Astrocyte of the spinal cord (primary cell): ENCODE measurements at regions not wholly inside any gene's neighbourhood (a gene's known extent, or its start where the extent isn't known, plus 50 kb on each side); places are given as distances from the start of the nearest gene placed in this dataset.

Experiments
- DNase-seq: peaks from one replicate; pipeline ENCODE4 v3.0.0; 2011; ENCODE audit warnings: low read depth, low spot score
- H3K4me3 ChIP-seq: 2 replicates; pipeline ENCODE4 v1.5.1; 2011; ENCODE audit warnings: low read depth, mild to moderate bottlenecking, low read length, moderate library complexity
- CTCF ChIP-seq: IDR thresholded peaks from 2 replicates; pipeline ENCODE4 v1.5.1; 2012; ENCODE audit warnings: low read depth, mild to moderate bottlenecking, low read length, inconsistent platforms
- in situ Hi-C: cut with HindIII; loops from 2 replicates; pipeline ENCODE4 v1.10.0; 2017; ENCODE audit warnings: low sequenced_read_pairs

- in situ Hi-C loops: no loop called here
- no peak for DNase-seq
- H3K4me3 ChIP-seq: no peak overlapping the region
- no peak for TF ChIP-seq CTCF
Measured at GRCh38 chr22:47374273-47374771, 611.9 kb downstream of the TBC1D22A start.

- in situ Hi-C loops: no loop called here
- DNase-seq: no peak
- TF ChIP-seq CTCF: no peak
- no peak overlapping the region for H3K4me3 ChIP-seq
Measured at GRCh38 chr22:47373648-47374272, 611.3 kb downstream of the TBC1D22A start.

GRCh38 chr22:47372596-47373385, 610.3 kb downstream of the TBC1D22A start:
- no peak for DNase-seq
- no peak for TF ChIP-seq CTCF
- no peak overlapping the region for H3K4me3 ChIP-seq
- in situ Hi-C loops: no loop called here

GRCh38 chr22:47372111-47372581, 609.7 kb downstream of the TBC1D22A start:
- no peak for DNase-seq
- TF ChIP-seq CTCF: no peak
- in situ Hi-C loops: no loop called here

GRCh38 chr22:47371263-47372090, 609.0 kb downstream of the TBC1D22A start:
- DNase-seq: no peak
- in situ Hi-C loops: no loop called here
- no peak for TF ChIP-seq CTCF
- H3K4me3 ChIP-seq: no peak overlapping the region

More at GRCh38 chr22:47372111-47372581, 609.7 kb downstream of the TBC1D22A start:
- H3K4me3 ChIP-seq: no peak overlapping the region
